HG03439 (cell line): ENCODE measurements at regions not wholly inside any gene's neighbourhood (a gene's known extent, or its start where the extent isn't known, plus 50 kb on each side); places are given as distances from the start of the nearest gene placed in this dataset.

ENCODE experiments used
- ATAC-seq: cut with Tn5 transposase; IDR thresholded peaks from one replicate; pipeline ENCODE4 v1.9.1; 2021; ENCODE audit warnings: mild to moderate bottlenecking, moderate library complexity; ENCODE audit not compliant: unreplicated experiment

DNA sequence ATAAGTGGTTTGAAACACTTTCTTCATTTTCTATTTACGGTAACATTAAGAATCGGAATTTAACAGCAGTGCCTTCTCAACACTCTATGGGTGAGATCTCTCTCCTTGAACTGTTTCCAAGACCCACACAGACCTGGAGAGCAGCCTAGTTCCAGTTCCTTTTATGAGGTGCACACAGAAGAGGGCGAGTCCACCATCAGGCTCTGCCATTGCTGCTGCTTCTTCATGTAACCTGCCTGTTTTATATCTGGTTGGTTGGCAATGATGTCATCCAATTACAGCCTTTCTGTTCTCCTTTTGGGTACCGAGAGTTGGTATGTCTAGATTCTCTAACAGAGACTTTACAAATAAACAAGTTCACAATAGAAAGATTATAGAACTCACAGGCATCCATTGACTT lies 225.7 kb downstream of the UTP18 start:
- no peak for ATAC-seq

DNA sequence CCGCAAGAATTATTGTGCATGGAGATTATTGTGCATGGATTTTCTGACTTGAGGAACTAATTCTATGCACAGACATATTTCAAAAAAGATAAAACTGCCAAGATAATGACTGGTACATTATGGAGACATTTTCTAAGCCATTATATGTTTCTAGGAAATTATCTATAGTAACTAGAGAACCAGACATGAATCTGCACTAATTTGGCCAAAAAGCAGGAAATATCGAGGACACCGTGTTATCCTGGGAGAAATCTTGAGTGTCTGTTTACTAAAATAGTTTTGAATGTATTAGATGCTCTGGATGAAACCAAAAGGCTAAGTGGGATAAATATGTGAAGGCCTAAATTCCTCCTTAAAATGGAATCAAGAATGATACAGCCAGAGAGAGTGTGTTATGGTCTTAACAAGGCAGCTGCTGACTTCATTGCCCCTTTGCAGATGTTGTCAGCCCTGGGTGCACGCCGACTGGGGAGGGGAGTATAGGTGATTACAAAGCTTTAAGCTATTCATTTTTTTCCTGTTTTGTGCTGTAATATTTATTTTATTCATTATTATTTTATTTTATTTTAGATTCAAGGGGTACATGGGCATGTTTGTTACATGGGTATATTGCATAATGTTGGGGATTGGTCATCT lies 226.7 kb downstream of the UTP18 start:
- no peak for ATAC-seq

DNA sequence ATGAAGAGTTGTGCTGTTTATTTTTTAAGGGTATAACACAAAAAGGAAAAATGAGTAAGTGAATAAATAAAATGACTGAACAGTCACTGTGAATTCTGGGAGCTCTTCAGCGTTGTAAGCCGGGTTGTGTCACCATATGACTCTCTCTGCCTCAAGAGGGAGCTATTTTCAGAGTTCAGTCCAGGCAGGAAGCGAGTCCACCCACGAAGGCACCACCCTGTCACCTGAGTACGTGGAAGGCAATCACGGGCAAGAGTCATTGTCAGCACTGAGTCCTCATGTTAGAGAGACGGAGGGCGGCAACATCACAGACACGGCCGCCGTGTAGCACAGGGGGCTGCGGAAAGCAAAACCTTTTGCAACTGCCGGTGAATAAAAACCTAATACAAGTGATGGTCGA lies 227.6 kb downstream of the UTP18 start:
- no peak for ATAC-seq

DNA sequence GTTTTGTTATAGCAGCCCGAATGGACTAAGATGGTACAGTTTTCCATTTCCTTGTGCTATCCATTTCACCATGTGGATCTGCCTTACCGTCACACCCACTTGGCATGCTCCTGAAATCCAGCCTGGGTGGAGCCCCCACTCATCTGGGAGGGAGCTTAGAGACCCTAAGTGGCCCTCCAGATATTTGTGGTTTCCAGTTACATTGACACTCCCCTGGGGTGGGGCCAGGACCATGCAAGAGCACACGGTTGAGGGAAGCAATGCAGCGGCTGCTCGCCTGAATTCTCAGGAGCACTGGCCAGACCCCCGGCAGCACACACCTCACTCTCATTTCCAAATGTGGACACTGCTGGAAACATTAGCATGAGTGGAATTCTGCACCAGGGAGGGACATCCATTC lies 231.1 kb downstream of the UTP18 start:
- no peak for ATAC-seq

DNA sequence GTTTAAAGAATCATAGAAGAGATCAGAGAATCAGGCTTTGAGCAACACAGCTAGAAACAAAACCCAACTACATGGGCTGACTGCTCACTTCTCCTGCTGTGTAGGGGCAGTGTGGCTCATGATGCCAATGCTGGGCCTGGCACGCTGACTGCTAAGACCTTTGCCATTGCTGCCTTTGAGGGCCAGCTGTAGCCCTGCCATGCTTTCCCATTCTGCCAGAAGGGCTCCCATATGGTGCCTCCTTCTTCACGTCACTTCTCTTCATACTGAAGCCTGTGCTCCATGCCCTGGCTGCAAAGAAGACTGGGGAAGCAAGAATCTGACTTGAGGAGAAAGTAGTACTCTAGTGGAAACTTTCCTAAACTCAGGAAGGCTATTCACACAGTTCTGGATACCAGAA lies 232.9 kb downstream of the UTP18 start:
- no peak for ATAC-seq

DNA sequence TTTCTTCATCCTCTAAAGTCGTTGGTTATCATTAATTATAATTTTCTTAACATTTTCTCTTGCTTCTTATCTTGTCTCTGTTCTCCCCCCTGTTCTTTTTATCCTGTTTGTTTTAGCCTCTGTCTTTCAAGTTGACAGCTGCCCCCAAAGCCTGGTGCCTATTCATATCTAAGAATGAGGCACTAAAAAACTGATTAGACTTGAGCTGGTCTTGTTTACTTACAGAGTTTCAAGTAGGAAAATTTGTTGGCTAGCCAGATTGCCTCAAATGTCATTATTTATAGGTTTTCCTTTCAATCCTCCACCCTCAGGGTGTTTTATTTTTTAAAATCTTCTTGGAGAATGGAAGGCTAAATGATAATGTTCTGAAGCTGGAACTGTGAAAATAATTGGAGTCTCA lies 236.0 kb downstream of the UTP18 start:
- no peak for ATAC-seq

DNA sequence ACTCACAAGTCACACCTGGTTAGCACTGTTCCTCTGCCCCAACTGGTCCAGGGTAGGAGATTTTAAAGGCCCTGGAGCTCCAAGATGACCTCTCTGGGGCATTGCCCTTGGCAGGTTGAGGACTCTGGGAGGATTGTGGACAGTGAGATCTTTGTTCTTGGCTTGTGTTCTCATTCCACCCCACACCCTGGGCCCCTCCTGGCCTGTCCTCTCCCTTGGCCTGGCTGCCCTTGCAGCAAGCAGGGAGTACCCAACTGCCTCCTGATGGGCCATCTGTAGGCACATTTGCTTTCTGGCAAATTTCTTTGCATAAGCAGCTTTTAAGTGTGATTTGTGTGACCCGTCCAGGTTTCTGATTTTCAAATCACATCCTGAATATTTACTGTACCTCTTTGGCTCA lies 239.6 kb downstream of the UTP18 start:
- no peak for ATAC-seq

DNA sequence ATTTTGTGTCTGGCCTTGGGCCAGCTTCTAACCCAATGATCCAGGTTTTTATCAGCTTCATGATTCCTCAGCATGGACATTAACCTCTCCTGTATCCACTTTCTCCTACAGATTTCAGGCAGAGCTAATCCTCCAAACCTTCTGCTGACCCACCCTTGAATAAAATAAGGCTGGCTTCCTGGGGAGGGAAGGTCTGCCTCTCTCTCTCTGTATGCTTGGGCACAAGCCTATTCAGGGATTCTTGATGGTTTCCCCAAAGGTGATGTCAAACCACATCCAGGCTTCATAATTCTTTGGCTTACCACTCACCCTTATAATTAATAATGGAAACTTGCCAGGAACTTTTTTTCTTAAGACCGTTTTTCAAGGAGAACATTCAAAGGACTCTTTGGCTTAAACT lies 240.1 kb downstream of the UTP18 start:
- ATAC-seq, result no peak

DNA sequence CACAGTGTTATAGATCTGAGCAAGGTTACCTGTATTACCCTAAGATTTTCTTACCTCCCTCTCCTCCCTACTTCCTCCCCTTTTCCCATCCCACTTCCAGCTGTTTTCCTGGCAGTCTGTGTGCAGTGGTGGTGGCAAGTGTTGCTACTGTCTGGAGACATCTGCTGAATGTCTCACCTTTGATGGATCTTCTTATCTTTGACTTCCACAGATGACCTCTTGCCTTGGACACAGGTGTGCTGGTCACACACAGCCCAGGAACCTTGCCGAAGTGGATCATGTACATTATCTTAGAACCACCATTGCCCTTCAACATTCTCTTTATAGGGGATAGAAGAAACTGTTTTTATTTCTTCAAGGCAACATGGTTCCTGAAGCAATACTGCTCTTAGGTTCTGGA lies 245.1 kb downstream of the UTP18 start:
- ATAC-seq, result no peak

DNA sequence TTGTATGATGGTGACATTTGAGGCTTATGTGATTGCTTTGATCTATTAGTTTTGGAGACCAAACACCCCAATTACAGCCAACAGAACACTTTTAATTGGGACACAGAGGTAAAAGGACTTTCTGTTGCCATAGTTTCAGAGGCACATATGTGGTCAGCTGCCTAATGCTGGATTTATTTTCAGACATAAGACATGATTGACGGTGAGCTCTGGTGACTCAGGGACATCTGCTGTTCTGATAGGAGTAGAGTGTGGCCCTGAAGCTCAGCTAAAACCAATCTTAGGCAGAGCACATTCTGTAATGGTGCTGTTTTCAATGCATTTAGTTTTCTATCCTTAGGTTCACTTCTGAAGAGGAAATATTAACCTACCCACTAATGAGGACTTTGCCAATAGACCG lies 247.1 kb downstream of the UTP18 start:
- no peak for ATAC-seq

DNA sequence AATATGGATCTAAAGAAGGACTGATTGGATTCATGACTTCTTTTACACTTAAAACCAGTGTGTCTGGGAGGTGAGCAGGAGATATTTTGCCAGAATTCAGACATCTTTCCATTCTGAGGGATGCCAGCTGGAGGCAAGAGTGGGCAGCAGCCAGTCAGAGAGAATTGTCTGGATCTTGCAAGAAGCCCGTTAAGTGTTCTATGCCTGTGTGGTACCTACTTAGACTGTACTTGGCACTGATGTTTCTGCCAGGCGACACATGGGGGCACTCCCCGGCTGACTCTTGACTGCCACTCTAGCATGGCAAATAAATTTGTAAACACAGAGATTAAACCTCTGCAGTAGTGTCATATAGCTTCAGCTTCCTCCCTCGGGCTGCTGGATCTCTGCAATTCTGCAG lies 247.7 kb downstream of the UTP18 start:
- no peak for ATAC-seq

DNA sequence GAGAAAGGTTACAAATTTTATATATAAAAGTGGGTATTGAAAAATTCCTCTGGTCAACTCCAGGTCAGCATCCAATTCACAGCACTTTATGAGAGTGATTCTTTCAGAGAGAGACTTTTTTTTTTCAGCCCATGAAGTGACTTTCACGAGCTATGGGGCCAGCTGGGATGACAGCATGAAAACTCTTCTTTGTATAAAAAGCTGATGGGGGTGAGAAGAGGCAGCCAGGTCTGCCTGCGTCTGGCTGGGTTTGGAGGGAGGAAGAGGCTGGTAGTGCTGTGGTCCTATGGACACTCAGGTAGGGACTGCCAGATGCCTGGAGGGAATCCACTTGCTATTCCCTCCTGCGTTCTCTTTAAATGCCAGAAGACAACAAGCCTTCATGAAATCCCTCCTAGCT lies 250.6 kb downstream of the UTP18 start:
- ATAC-seq, result no peak

DNA sequence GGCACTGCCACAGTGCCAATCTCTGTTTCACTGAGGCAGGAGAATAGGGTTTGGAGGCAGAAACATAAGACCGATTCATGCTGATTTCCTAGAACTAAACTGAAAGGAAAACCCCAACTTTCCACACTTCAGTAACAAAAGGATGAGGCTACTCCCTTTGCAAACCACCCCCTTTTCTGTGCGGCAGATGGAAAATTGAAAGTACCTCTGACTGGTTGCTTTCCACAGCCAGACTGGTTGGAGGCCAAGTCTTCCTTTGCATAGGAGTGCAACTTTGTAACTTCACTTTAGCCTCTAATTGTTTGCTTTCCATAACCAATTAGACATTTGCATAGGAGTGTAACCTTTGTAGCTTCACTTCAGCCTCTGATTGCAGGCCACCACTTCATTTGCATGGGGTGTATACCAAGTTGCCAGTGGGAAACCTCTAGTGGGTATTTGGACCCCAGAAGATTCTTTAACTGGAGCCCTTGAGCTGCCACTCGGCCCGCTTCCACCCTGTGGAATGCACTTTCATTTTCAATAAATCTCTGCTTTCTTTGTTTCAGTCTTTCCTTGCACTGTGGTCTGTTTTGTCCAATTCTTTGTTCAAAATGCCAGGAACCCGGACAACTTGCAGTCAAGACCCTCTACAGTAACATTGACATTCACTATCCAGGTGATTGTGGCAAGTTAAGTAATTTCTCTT lies 252.0 kb downstream of the UTP18 start:
- ATAC-seq, result no peak

DNA sequence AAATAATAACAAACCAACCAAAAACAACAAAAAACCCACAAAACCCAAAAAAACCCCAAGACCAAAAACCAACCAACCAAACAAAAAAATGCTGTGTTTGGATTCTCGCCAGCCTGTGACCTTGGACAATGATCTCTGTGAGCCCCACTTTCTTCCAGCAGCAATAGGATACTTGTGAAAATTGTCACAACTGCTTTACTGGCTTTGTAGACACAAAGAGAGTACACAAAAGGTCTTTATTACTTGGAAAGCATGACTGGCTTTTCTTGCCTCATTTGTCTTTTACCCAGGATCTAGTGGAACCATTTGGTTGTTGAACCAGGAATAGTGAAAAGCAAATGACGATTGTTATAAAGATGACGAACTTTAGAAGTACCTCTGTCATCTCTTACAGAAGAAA lies 256.6 kb downstream of the UTP18 start:
- ATAC-seq, result no peak

DNA sequence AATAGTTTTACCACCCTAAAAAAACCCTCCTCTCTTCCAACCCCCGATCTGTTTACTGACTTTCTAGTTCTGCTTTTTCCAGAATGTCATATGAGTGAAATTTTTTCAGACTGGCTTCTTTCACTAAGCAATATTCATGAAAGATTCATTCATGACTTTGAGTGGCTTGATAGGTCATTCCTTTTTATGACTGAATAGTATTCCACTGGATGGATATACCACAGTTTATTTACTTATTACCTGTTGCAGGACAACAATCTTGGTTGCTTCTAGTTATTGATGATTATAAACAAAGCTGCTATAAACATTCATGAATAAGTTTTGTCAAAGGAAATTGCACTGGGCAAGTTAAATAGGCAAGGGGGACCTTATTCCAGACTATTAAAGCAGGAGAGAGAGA lies 264.2 kb downstream of the UTP18 start:
- no peak for ATAC-seq

DNA sequence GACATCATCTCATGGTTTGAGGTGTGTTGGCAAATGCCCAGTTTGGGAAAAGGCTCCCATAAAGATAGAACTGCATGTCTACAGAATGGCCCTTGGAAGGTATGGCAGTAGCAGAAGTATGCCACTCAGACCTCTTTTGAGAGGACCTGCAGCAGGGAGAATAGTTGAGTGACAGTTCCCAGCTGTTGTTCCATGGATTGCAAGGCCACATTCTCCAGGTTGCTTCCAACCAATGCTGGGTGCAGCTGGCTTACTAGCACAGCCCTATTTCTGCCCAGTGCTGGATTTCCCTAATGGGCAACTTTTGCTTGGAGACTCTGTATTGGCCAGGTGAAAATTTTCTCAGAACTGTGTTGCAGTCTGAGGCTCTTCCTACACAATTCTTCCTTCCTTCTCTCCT lies 266.2 kb downstream of the UTP18 start:
- ATAC-seq, result no peak

DNA sequence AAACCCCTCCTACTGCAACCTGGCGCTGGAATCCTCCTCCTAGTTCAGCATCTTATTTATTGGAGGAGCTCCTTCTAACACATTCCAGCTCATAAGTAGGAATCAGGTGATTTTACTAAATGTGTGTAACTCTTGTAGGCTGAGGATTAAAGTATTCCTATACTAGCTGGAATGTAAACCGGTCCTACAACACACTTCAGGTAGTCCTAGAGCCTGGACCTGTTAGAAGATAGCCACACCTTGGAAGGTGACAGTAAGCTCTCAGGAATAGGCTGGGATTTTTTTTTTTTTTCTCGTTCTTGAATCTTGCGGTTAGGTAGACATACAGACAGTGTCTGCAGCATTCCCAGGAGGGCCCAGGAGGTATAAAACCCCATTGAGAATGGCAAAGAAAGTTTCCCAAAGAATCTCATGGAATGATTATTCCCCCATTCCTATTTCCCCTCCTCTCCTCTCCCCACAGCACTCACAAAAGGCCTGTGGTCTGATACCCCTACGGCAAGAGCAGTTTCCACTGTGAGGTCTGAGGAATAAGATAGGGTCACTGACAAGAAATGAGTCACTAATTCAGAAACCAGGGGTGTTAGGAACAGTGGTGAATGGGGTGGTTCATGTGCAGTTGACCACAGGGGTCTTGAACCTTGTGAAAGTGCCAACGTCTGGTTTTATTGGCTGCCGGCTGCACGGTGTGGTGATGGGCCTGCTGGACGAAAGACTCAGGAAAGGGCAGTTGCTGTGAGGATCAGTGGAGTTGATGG lies 267.1 kb downstream of the UTP18 start:
- no peak for ATAC-seq

DNA sequence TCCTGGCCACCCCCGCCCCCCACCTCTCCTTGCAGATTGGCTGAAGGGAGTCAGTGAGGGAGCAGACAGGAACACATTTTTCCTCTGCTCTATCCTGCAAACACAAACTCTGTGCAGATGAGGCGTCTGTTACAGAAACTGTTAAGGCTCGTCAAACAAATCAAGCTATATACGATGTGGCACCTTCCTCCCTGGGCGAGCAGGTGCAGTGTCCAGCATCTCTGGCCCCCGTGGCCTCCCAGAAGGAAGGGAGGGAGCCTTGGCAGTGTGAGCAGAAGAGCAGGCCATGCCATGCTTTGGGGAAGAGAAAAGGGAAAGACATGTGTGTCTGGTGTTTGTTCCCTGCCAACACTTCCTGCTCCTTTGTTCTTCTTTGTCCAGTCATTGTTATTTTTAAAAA lies 267.8 kb downstream of the UTP18 start:
- no peak for ATAC-seq

DNA sequence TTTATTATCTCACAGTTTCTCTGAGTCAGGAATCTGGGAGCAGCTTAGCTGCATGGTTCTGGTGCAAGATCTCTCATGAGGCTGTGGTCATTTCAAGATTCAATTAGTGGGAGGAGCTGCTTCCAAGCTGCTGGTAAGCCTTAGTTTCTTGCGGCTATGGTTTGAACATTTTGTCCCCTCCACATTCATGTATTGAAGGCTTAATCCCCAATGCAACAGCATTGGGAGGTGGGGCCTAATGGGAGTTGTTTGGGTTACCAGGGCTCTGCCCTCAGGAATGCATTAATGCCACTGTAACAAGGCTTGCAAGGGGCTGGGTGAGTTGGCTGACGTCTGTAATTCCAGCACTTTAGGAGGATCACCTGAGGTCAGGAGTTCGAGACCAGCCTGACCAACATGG lies 272.9 kb downstream of the UTP18 start:
- no peak for ATAC-seq

DNA sequence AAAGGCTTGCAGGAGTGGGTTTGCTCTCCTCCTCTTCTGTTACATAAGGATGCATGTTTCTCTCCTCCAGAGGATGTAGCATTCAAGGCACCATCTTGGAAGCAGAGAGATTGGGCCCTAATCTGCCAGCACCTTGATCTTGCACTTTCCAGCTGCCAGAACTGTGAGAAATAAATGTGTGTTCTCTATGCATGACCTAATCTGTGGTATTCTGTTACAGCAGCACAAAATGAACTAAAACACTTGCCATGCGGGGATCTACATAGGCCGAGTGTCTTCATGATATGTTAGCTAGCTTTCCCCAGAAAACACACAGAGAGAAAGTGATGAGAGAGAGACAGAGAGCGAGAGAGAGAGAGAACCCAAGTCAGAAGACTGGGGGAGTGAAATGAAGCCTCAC lies 273.5 kb downstream of the UTP18 start:
- no peak for ATAC-seq

DNA sequence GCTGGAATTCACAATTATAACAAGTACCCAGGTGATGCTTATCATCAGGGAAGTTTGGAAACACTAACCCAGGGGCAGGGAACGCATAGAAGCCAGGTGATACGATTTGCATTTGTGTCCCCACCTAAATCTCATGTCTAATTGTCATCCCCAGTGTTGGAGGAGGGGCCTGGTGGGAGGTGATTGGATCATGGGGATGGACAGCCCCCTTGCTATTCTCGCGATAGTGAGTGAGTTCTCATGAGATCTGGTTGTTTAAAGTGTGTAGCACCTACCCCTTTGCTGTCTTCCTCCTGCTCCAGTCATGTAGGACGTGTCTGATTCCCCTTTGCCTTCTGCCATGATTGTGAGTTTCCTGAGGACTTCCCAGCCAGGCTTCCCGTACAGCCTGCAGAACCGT lies 276.3 kb downstream of the UTP18 start:
- no peak for ATAC-seq

DNA sequence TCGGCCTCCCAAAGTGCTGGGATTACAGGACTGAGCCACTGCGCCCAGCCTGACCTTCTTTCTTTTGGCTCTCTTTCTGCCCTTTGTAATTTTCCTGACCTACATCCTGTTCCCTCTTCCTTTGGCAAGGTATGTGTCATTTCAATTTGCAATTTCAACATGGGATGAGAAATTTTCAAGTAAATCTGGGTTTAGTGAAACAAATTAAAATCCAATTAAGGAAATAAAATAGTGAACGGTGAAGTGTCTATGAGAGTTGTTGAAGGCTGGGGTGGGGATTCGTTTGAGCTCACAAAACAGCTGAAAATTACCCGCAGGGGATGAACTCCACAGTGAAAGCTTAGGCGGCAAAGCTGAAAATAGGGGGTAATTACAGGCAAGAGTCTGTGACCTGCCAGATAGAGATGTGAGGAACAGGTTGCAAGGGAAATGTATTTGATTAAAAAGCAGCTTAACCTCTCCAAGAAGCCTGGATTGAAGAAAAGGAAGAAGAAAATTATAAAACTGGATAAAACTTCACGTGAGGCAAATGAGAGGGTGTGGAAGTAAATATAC lies 277.7 kb downstream of the UTP18 start:
- ATAC-seq, result no peak
